Posterior vena cava (tissue), 2 donors: ENCODE measurements at regions not wholly inside any gene's neighbourhood (a gene's known extent, or its start where the extent isn't known, plus 50 kb on each side); places are given as distances from the start of the nearest gene placed in this dataset.
A peak's percentile ranks its signal among the peaks of the same experiment; 100 is the strongest.

Experiments
- DNase-seq: peaks from one replicate; pipeline ENCODE4 v3.0.0-alpha.2; 2020; ENCODE audit warnings: low spot score
- intact Hi-C, 2 donors: fragments of 100-400 bp; cut with DNase I; formaldehyde crosslinking; loops; one replicate each; pipeline versions ENCODE4 v1.14.1 to v1.14.2; 2022 to 2023
- donor health status: DM: yes; HTN: yes; CAD: no.
- donor health status: DM: yes; HTN: yes; CAD: no.

GRCh38 chr2:207281436-207281835 lies 115.7 kb upstream of the KLF7 start:
- intact Hi-C loops: no loop called here

GRCh38 chr2:207282916-207283315 lies 117.2 kb upstream of the KLF7 start:
- no peak for DNase-seq
- intact Hi-C loops: no loop called here

More at GRCh38 chr2:207281436-207281835, 115.7 kb upstream of the KLF7 start:
- no peak for DNase-seq

GRCh38 chr2:207283356-207283755 lies 117.6 kb upstream of the KLF7 start:
- intact Hi-C loops: no loop called here
- DNase-seq: peak; percentile 82

- intact Hi-C loops: no loop called here
- DNase-seq: no peak
Observed at GRCh38 chr2:207284556-207285472, 119.1 kb upstream of the KLF7 start.

- intact Hi-C loops: no loop called here
- DNase-seq: no peak
Observed at GRCh38 chr2:207285473-207285815, 119.7 kb upstream of the KLF7 start.

GRCh38 chr2:207286106-207286505 lies 120.4 kb upstream of the KLF7 start:
- DNase-seq: no peak
- intact Hi-C loops: no loop called here

- no peak for DNase-seq
- intact Hi-C loops: no loop called here
Observed at GRCh38 chr2:207288628-207289027, 122.9 kb upstream of the KLF7 start.

GRCh38 chr2:207289295-207290018 lies 123.7 kb upstream of the KLF7 start:
- intact Hi-C loops: no loop called here
- no peak for DNase-seq

- no peak for DNase-seq
- intact Hi-C loops: no loop called here
Observed at GRCh38 chr2:207290833-207291624, 125.3 kb upstream of the KLF7 start.

- DNase-seq: no peak
- intact Hi-C loops: no loop called here
Observed at GRCh38 chr2:207291625-207292252, 126.0 kb upstream of the KLF7 start.

GRCh38 chr2:207296265-207296948 lies 130.7 kb upstream of the KLF7 start:
- no peak for DNase-seq
- intact Hi-C loops: no loop called here

- intact Hi-C loops: loop anchor here in 1 of 2 donors (10.0 kb wide), 1 partner anchor 1314 kb away; no protein-coding TSS in a partner anchor
- no peak for DNase-seq
Observed at GRCh38 chr2:207300817-207301216, 135.1 kb upstream of the KLF7 start.

- no peak for DNase-seq
- intact Hi-C loops: loop anchor here in 1 of 2 donors (10.0 kb wide), 1 partner anchor 1310 kb away; no protein-coding TSS in a partner anchor
Observed at GRCh38 chr2:207304761-207305160, 139.0 kb upstream of the KLF7 start.

- no peak for DNase-seq
- intact Hi-C loops: loop anchor here in 1 of 2 donors (10.0 kb wide), 1 partner anchor 1306 kb away; no protein-coding TSS in a partner anchor
Observed at GRCh38 chr2:207308519-207309224, 142.9 kb upstream of the KLF7 start.

GRCh38 chr2:207311316-207312005 lies 145.7 kb upstream of the KLF7 start:
- DNase-seq: no peak
- intact Hi-C loops: no loop called here

GRCh38 chr2:207312006-207312356 lies 146.2 kb upstream of the KLF7 start:
- DNase-seq: no peak
- intact Hi-C loops: no loop called here

- no peak for DNase-seq
- intact Hi-C loops: no loop called here
Observed at GRCh38 chr2:207313947-207314346, 148.2 kb upstream of the KLF7 start.

- intact Hi-C loops: no loop called here
- DNase-seq: no peak
Observed at GRCh38 chr2:207315131-207315530, 149.4 kb upstream of the KLF7 start.
